Erythroblast (primary cell): ENCODE measurements at regions not wholly inside any gene's neighbourhood (a gene's known extent, or its start where the extent isn't known, plus 50 kb on each side); places are given as distances from the start of the nearest gene placed in this dataset.

ENCODE experiments used
- GATA1 ChIP-seq: IDR thresholded peaks from 2 replicates; pipeline ENCODE4 v1.6.1; 2011; ENCODE audit warnings: low read depth, mild to moderate bottlenecking, control low read depth, low read length, moderate library complexity
- POLR2A ChIP-seq: IDR thresholded peaks from 2 replicates; pipeline ENCODE4 v1.6.1; 2011; ENCODE audit warnings: mild to moderate bottlenecking, low read length

GRCh38 chr3:67094167-67094566, 96.1 kb downstream of the KBTBD8 start:
- no peak for TF ChIP-seq POLR2A
- no peak for TF ChIP-seq GATA1
